ENCODE measurements at regions not wholly inside any gene's neighbourhood (a gene's known extent, or its start where the extent isn't known, plus 50 kb on each side); places are given as distances from the start of the nearest gene placed in this dataset.

- TF ChIP-seq CTCF (optimal IDR thresholded peaks at IDR 0.05 in 1 of 3, IDR thresholded peaks at IDR 0.05 in 1 of 3, conservative IDR thresholded peaks at IDR 0.05 in 1 of 3; ENCODE audit: extremely low read depth in 1 of 3, insufficient read depth in 2 of 3, low read length in 3 of 3): no peak
- no peak for TF ChIP-seq EZH2 (IDR thresholded peaks at IDR 0.05; ENCODE audit: low read length)
Measured at GRCh38 chr13:67867206-67867605, 637.1 kb upstream of the PCDH9 start.

All from keratinocyte (primary cell).